ENCODE measurements at regions not wholly inside any gene's neighbourhood (a gene's known extent, or its start where the extent isn't known, plus 50 kb on each side); places are given as distances from the start of the nearest gene placed in this dataset.

DNA sequence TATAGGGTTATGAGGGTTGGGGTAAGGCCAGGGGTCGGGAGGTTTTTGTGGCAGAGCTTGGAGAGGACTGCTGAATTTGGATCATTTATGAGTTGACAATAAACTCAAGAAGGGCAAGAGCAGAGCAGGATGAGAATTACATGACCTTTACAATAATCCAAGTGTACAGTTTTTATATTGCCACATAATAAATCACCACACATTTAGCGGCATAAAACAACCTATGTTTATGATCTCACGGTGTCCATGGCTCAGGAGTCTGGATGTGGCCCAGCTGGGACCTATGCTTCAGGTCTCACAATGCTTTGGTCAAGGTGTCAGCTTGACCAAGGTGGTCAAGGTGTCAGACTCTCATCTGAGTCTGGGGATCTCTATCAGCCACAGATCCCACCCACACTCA lies 118.3 kb upstream of the WSCD1 start:
- no peak for TF ChIP-seq POLR2A (IDR thresholded peaks at IDR 0.05)
- TF ChIP-seq, protein P1, sequence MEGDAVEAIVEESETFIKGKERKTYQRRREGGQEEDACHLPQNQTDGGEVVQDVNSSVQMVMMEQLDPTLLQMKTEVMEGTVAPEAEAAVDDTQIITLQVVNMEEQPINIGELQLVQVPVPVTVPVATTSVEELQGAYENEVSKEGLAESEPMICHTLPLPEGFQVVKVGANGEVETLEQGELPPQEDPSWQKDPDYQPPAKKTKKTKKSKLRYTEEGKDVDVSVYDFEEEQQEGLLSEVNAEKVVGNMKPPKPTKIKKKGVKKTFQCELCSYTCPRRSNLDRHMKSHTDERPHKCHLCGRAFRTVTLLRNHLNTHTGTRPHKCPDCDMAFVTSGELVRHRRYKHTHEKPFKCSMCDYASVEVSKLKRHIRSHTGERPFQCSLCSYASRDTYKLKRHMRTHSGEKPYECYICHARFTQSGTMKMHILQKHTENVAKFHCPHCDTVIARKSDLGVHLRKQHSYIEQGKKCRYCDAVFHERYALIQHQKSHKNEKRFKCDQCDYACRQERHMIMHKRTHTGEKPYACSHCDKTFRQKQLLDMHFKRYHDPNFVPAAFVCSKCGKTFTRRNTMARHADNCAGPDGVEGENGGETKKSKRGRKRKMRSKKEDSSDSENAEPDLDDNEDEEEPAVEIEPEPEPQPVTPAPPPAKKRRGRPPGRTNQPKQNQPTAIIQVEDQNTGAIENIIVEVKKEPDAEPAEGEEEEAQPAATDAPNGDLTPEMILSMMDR (IDR thresholded peaks at IDR 0.05), result no peak

Measured in Peyer's patch (tissue), 4 donors.